Sigmoid colon (tissue), 6 donors: ENCODE measurements at regions not wholly inside any gene's neighbourhood (a gene's known extent, or its start where the extent isn't known, plus 50 kb on each side); places are given as distances from the start of the nearest gene placed in this dataset.

ENCODE experiments used
- DNase-seq: peaks from one replicate; pipeline ENCODE4 v3.0.0-alpha.2; 2019
- H3K27ac ChIP-seq, 4 donors: fragments of 200-600 bp; sonication (generic); one replicate each; pipeline ENCODE4 v1.5.1; 2016 to 2019; ENCODE audit warnings: mild to moderate bottlenecking in 1 of 4
- H3K27me3 ChIP-seq, 3 donors: fragments of 200-600 bp; sonication (generic); one replicate each; pipeline ENCODE4 v1.5.1; 2019; ENCODE audit warnings: mild to moderate bottlenecking in 1 of 3
- H3K36me3 ChIP-seq, 4 donors: fragments of 200-600 bp; sonication (generic); one replicate each; pipeline ENCODE4 v1.5.1; 2016 to 2019
- H3K4me1 ChIP-seq, 4 donors: fragments of 200-600 bp; sonication (generic); one replicate each; pipeline ENCODE4 v1.5.1; 2017 to 2019
- H3K4me3 ChIP-seq, 4 donors: fragments of 200-600 bp; sonication (generic); one replicate each; pipeline ENCODE4 v1.5.1; 2017 to 2019; ENCODE audit warnings: mild to moderate bottlenecking in 2 of 4, moderate library complexity in 1 of 4
- H3K9me3 ChIP-seq, 4 donors: fragments of 200-600 bp in 3 of 4; sonication (generic) in 3 of 4; one replicate each; pipeline versions ENCODE4 v1.5.1 to v1.6.1; 2013 to 2019
- EP300 ChIP-seq, 4 donors: sonication (generic); formaldehyde crosslinking; IDR thresholded peaks; one replicate each; pipeline ENCODE4 v1.6.1; 2017; ENCODE audit warnings: antibody characterized with exemption in 4 of 4
- POLR2A ChIP-seq, 2 donors: fragments of 450-650 bp; IDR thresholded peaks; one replicate each; pipeline ENCODE4 v1.6.1; 2016; ENCODE audit warnings: antibody characterized with exemption in 2 of 2, mild to moderate bottlenecking in 2 of 2, moderate library complexity in 2 of 2
- POLR2AphosphoS5 ChIP-seq, 4 donors: sonication (generic); formaldehyde crosslinking; IDR thresholded peaks; one replicate each; pipeline ENCODE4 v1.6.1; 2017; ENCODE audit warnings: antibody characterized with exemption in 4 of 4
- WGBS, 2 donors: extraction: QIAGEN DNeasy Blood & Tissue Kit; methylation state at CpG; one replicate each; pipeline ENCODE4 v1.1.7; 2013; 5-methylcytosine and 5-hydroxymethylcytosine counted together
- intact Hi-C: fragments of 100-400 bp; cut with DNase I; formaldehyde crosslinking; loops from one replicate; pipeline ENCODE4 v1.15.1; 2023
- TF ChIP-seq, protein P1 (sequence below), 4 experiments: fragments of 450-650 bp in 3 of 4; fragments of 200-600 bp in 1 of 4; IDR thresholded peaks; one replicate each; pipeline ENCODE4 v1.5.1; 2016 to 2019; ENCODE audit warnings: antibody characterized with exemption in 4 of 4, mild to moderate bottlenecking in 3 of 4, moderate library complexity in 2 of 4
- donor health status: healthy with polysubstance abuse.
- donor health status: healthy.

DNA sequence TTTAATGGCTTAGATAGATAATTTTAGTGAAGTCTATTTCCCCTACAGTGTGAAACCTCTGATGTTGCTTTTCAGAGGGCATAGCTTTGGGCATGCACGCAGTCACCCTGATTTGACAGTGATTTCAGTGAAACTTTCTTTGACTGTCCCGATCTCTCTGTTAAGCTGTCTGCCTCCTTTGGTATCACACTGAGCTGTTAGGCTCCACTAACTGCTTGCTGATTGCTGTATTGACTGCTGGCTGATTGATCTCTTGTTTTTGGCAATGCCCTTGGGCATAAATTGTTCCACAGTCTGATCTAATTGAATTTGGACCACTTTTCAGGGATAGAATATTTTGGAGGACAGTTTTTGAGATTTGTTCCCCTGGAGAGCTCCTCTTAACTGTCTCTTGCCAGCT, 68.5 kb upstream of the CCDC54 start:
- no peaks in the 10 kb centered on the region for H3K4me1 ChIP-seq
- TF ChIP-seq POLR2AphosphoS5 (IDR thresholded peaks at IDR 0.05) (no peak), EP300 (IDR thresholded peaks at IDR 0.05) (no peak), POLR2A (IDR thresholded peaks at IDR 0.05) (no peak)
- TF ChIP-seq, protein P1, sequence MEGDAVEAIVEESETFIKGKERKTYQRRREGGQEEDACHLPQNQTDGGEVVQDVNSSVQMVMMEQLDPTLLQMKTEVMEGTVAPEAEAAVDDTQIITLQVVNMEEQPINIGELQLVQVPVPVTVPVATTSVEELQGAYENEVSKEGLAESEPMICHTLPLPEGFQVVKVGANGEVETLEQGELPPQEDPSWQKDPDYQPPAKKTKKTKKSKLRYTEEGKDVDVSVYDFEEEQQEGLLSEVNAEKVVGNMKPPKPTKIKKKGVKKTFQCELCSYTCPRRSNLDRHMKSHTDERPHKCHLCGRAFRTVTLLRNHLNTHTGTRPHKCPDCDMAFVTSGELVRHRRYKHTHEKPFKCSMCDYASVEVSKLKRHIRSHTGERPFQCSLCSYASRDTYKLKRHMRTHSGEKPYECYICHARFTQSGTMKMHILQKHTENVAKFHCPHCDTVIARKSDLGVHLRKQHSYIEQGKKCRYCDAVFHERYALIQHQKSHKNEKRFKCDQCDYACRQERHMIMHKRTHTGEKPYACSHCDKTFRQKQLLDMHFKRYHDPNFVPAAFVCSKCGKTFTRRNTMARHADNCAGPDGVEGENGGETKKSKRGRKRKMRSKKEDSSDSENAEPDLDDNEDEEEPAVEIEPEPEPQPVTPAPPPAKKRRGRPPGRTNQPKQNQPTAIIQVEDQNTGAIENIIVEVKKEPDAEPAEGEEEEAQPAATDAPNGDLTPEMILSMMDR (IDR thresholded peaks at IDR 0.05): no peak
- no peaks in the 10 kb centered on the region for H3K36me3 ChIP-seq
- WGBS, 2 donors: 66 to 69% methylated on average over 2 of the region's 2 CpGs
- DNase-seq: no peak
- intact Hi-C loops: no loop called here
- H3K4me3 ChIP-seq: no peak overlapping the region
- H3K27ac ChIP-seq: no peak overlapping the region
- no peaks in the 10 kb centered on the region for H3K27me3 ChIP-seq
- no peaks in the 10 kb centered on the region for H3K9me3 ChIP-seq

DNA sequence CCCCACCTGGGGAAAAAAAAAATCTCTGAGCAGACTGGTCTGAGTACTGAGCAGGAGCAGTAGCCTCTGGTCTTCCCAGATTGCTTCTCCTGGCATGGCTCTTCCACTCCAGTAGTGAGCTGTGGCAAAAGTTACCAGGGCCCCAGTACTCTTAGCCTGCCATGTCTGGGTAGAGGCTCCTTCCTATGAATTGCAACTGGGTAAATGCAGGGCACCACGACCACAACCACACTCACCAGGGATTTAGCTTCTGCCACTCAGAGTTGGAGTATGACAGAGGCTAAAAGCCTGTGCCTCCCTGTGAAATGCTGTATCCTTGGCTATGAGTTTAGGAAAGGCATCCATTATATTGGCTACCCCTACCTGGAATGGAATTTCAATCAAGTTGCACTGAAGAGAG, 67.9 kb upstream of the CCDC54 start:
- intact Hi-C loops: no loop called here
- no peak for DNase-seq
- Histone ChIP-seq H3K9me3 (no peaks in the 10 kb centered on the region), H3K27ac (no peak overlapping the region), H3K4me3 (no peak overlapping the region), H3K27me3 (no peaks in the 10 kb centered on the region), H3K36me3 (no peaks in the 10 kb centered on the region), H3K4me1 (no peaks in the 10 kb centered on the region)
- TF ChIP-seq EP300 (IDR thresholded peaks at IDR 0.05) (no peak), POLR2AphosphoS5 (IDR thresholded peaks at IDR 0.05) (no peak)
- TF ChIP-seq, protein P1 (IDR thresholded peaks at IDR 0.05): no peak
- 73 to 85% methylated on average over 1 of the region's 1 CpG for WGBS, 2 donors

DNA sequence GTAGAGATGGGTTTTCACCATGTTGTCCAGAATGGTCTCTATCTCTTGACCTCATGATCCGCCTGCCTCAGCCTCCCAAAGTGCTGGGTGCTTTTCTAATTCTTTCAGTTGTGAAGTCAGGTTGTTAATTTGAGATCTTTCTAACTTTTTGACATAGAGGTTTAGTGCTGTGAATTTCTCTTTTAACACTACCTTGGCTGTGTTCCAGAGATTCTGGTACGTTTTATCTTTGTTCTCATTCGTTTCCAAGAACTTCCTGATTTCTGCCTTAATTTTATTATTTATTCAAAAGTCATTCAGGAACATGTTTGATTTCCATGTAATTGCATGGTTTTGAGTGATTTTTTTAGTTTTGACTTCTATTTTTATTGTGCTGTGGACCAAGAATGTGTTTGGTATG, 63.5 kb upstream of the CCDC54 start:
- Histone ChIP-seq H3K27me3 (no peaks in the 10 kb centered on the region), H3K4me1 (no peaks in the 10 kb centered on the region), H3K36me3 (no peaks in the 10 kb centered on the region), H3K27ac (no peak overlapping the region), H3K4me3 (no peak overlapping the region), H3K9me3 (no peaks in the 10 kb centered on the region)
- TF ChIP-seq EP300 (IDR thresholded peaks at IDR 0.05): no peak
- no peak for TF ChIP-seq POLR2AphosphoS5 (IDR thresholded peaks at IDR 0.05)
- TF ChIP-seq POLR2A (IDR thresholded peaks at IDR 0.05): no peak
- TF ChIP-seq, protein P1 (IDR thresholded peaks at IDR 0.05): no peak
- no peak for DNase-seq
- 40 to 52% methylated on average over 3 of the region's 3 CpGs for WGBS, 2 donors
- intact Hi-C loops: no loop called here

DNA sequence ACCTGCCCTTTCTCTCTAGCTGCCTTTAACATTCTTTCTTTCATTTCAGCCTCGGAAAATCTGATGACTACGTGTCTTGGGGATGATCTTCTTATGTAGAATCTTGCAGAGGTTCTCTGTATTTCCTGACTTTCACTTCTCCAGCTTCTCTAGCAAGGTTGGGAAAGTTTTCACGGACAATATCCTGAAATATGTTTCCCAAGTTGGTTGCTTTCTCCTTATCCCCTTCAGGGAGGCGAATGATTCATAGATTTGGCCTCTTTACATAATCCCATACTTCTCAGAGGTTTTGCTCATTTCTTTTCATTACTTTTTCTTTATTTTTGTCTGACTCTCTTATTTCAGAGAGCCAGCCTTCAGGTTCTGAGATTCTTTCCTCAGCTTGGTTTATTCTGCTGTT, 62.1 kb upstream of the CCDC54 start:
- no peaks in the 10 kb centered on the region for H3K27me3 ChIP-seq
- no peaks in the 10 kb centered on the region for H3K36me3 ChIP-seq
- intact Hi-C loops: no loop called here
- no peaks in the 10 kb centered on the region for H3K4me1 ChIP-seq
- TF ChIP-seq EP300 (IDR thresholded peaks at IDR 0.05) (no peak), POLR2A (IDR thresholded peaks at IDR 0.05) (no peak), POLR2AphosphoS5 (IDR thresholded peaks at IDR 0.05) (no peak)
- TF ChIP-seq, protein P1 (IDR thresholded peaks at IDR 0.05): no peak
- WGBS, 2 donors: 89 to 95% methylated on average over 4 of the region's 4 CpGs
- H3K4me3 ChIP-seq: no peak overlapping the region
- DNase-seq: no peak
- H3K9me3 ChIP-seq: no peaks in the 10 kb centered on the region
- no peak overlapping the region for H3K27ac ChIP-seq

DNA sequence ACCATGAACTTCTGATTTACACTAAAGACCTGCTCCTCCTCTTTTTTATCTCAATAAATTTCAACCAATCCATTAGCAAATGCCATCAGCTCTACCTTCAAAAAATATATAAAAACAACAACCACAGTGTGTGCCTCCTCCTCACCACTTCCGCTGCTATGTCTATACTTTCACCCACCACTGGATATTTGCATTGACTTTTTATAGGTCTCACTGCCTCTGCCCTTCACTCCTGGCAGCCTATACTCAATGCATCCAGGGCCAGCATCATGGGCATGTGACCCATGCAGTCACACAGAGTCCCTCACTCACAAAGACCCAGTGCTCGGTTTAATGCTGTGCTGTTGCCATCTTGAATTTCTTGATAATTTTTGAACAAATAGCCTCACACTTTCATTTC, 53.5 kb upstream of the CCDC54 start:
- H3K27me3 ChIP-seq: no peaks in the 10 kb centered on the region
- no peaks in the 10 kb centered on the region for H3K4me1 ChIP-seq
- H3K9me3 ChIP-seq: no peaks in the 10 kb centered on the region
- no peaks in the 10 kb centered on the region for H3K36me3 ChIP-seq
- intact Hi-C loops: no loop called here
- H3K4me3 ChIP-seq: no peak overlapping the region
- H3K27ac ChIP-seq: no peak overlapping the region
- TF ChIP-seq, protein P1 (IDR thresholded peaks at IDR 0.05): no peak
- TF ChIP-seq EP300 (IDR thresholded peaks at IDR 0.05) (no peak), POLR2A (IDR thresholded peaks at IDR 0.05) (no peak)
- 93 to 94% methylated on average over 2 of the region's 2 CpGs for WGBS, 2 donors
- no peak for DNase-seq
